Erythroblast (primary cell): ENCODE measurements at regions not wholly inside any gene's neighbourhood (a gene's known extent, or its start where the extent isn't known, plus 50 kb on each side); places are given as distances from the start of the nearest gene placed in this dataset.

Experiments used
- GATA1 ChIP-seq: IDR thresholded peaks from 2 replicates; pipeline ENCODE4 v1.6.1; 2011; ENCODE audit warnings: low read depth, mild to moderate bottlenecking, control low read depth, low read length, moderate library complexity
- POLR2A ChIP-seq: IDR thresholded peaks from 2 replicates; pipeline ENCODE4 v1.6.1; 2011; ENCODE audit warnings: mild to moderate bottlenecking, low read length

DNA sequence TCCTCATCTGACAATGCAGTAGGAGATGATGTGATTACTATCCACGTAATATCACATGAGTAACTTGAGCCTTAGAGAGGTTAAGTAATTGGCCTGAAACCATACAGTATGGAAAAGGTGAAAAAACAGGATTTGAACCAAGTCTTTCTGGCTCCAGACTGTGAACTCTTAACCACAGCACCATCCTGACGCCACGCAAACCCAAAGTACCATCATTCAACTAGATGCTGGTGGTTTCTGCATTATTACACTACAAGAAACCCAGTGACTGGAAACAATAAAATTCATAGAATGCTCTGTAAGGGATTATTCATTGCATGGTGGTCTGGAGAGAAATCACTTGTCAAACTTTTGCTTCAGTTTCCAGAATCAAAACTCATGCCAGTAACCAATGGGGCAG is 90.7 kb downstream of the MAB21L3 start:
- TF ChIP-seq POLR2A (no peak), GATA1 (no peak)
